ENCODE measurements at regions not wholly inside any gene's neighbourhood (a gene's known extent, or its start where the extent isn't known, plus 50 kb on each side); places are given as distances from the start of the nearest gene placed in this dataset.

DNA sequence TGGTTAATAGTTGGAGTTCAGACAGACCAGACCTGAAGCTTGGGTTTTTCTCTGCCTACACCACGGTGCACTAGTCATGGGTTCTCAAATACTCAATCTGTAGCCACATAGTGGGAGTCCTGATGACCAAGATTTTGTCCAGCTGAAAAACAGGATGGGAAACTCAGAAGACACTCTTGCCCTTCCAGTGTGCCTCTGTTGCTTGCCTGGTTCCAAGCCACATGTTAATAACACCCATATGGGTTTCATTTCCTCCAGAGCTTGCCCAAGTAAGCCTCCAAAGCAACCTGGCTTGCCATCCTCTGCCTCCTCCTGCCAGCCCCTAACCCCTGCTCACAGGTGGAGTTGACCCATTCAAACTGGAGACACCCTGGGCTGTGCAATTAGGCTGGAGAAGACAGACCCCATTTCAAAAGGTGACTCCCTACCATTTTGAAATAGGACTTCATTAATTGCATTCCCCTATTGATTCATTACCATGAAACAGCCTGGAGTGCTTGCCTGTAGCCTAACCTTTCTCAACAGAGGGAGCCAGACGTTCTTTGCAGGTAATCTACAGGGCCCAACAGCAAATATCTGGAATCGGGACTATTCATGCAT is 108.0 kb upstream of the HABP2 start:
- TF ChIP-seq CTCF (conservative IDR thresholded peaks at IDR 0.05 in 1 of 2, IDR thresholded peaks at IDR 0.05 in 1 of 2; ENCODE audit: low read depth in 1 of 2, low read length in 2 of 2) (no peak), EZH2 (IDR thresholded peaks at IDR 0.05; ENCODE audit: low read length, missing control alignments) (no peak)

Measured in fibroblast of lung (primary cell).